Endothelial cell of hepatic sinusoid (primary cell): ENCODE measurements at regions not wholly inside any gene's neighbourhood (a gene's known extent, or its start where the extent isn't known, plus 50 kb on each side); places are given as distances from the start of the nearest gene placed in this dataset.
"Not testable (repeated sequence)": the region's sequence is repeated elsewhere in the genome, so short reads cannot be mapped to it uniquely, and the experiment has no call there.

Experiments used
- in situ Hi-C: cut with HindIII; loops from 2 replicates; pipeline ENCODE4 v1.10.0; 2017; ENCODE audit warnings: low sequenced_read_pairs

- in situ Hi-C loops, result no loop called here
Measured at GRCh38 chrX:116873671-116874070, 410.9 kb upstream of the CT83 start.

DNA sequence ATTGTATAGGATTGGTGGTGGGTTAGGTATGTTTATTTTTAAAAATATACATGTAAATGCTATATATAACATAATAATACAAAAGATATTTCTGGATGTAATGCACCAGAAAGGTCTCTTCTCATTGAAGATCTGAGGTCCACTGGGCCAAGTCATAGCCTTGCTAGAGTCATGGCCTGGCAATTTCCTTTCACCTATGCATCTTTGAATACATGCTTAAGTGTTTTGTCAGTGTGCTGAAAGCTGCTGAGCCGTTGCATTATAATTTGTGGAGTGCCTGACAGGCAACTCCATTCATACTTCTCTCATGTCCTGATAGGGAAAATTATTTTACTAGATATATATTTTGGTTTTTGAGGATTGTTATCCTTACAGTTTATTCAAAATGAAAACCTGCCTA is 410.2 kb upstream of the CT83 start:
- in situ Hi-C loops, result no loop called here

DNA sequence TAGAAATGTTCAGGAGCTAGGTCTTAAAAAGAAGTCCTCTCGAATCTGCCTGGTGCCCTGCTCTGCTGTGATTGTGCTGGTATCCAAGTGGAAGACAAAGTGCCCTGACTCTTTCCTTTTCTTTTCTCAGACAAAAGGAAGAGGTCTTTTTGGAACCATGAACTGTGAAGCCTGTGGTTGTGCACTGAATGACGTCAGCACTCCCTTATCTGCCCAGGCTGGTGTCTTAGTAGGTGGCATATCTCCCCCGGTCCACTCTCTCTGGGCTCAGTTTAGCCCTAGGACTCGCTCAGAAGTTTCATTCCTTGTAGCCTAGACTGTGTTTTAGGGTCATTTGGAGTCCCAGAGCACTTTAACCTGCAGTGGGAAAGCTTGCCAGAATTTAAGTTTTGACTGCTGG is 400.3 kb upstream of the CT83 start:
- in situ Hi-C loops, result no loop called here

DNA sequence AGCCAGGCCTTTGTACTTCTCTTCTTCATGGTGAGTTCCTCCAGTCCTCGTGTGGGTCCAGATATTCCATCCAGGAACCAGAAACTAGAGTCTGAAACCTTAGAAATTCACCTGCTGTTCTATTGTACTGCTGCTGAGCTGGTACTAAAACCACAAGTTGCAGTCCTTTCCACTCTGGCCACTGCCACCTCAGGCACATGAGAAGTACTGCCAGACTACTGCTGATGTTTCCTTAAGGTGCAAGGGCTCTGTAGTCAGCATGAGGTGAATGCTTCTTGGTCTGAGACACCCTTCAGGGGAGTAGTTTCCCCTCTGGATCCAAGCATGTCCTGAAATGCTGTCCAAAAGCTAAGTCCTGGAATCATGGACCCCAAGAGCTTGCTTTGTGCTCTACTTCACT is 399.6 kb upstream of the CT83 start:
- in situ Hi-C loops, result no loop called here

DNA sequence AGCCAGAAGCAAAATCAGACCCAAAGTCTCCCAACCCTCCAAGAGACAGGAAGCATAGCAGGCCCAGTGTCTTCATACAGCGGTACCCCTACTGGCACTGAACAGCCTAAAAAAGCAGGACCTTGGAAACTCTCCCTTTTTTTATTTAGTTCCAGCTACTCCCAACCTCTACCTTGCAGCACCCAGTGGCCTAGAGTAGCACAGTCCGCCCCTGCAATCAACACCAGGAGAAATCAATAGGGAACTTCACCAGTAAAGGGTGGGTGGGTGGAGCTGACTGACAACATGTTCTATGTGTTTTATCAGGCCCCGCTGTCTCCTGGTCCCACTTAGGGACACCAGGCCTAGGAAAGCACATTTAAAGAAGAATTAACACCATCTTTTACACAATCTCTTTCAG is 378.5 kb upstream of the CT83 start:
- in situ Hi-C loops, result no loop called here

GRCh38 chrX:116827063-116827462 is 364.3 kb upstream of the CT83 start:
- in situ Hi-C loops, result no loop called here

GRCh38 chrX:116824785-116825184 is 362.0 kb upstream of the CT83 start:
- in situ Hi-C loops, result no loop called here

DNA sequence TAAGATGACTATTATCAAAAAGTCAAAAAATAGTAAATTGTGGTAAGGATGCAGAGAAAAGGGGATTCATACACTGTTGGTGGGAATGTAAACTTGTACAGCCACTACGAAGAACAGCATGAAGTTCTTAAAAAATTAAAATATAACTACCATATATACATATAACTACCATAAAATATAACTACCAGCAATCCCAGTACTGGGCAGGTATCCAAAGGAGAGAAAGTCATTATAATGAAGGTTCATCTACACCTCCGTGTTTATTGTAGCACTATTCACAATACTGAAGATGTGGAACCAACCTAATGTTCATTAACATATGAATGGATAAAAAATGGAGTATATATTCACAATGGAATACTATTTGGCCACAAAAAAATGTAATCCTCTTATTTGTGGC is 360.9 kb upstream of the CT83 start:
- in situ Hi-C loops, result no loop called here

DNA sequence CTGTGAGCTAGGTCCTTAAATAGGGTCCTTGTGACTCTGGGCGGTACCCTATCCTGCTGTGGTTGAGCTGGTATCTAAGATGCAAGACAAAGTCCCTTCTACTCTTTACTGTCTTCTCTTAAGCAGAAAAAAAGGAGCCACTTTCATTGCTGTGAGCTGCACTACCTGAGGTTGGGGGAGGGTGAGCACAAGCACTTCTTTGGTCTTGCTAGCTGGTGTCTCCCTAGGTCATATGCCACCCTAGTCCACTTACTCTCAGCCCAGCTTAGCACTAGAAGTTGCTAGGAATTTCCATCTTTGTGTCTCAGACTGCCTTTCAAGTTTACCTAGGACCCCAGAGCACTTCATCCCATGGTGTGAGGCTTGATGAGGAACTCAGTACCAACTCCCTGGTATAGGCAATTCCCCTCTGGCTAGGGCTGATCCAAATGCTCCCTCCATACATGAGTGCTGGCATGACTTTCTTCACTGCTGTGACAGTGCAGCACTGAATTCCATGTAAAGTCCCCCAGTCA is 343.6 kb upstream of the CT83 start:
- in situ Hi-C loops, result no loop called here

- in situ Hi-C loops, result no loop called here
Measured at GRCh38 chrX:116801943-116802342, 339.2 kb upstream of the CT83 start.

DNA sequence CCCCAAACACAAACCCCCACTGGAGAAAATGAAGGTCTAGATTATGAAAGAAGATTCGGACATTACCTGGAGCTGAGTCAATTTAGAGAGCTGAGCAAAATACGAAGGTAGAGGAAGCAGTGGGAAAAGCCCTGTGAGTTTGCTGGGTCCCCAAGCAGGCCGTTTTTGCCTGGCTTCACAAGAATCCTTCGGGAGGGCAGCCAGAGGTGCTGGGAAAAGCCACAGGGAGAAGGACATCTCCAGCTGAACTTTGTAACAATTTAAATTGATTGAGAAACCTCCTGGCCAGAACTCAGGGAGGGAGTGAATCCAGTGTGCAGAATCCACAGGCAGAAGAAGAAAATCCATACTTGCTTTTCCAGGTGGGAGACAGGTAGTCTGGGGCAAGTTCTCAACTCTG is 319.1 kb upstream of the CT83 start:
- in situ Hi-C loops, result no loop called here

DNA sequence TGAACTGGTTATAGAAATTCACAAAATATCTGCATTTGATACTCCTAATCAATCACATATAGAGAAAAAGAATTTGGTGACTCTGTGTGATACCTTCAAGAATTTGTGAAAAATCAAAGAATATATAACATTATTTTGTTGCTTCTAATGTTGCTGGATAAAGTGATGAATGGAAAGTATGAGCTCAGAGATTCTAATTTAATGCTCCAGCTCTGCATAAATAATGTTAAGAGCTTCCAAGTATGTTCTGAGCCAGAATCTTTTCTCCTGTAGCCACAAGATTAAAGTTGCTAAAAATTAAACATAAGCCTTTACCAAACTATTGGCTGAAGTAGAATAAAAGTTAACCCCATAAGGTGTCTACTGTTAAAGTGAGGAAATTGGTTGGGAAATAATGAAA is 294.7 kb upstream of the CT83 start:
- in situ Hi-C loops, result no loop called here

- in situ Hi-C loops, result no loop called here
Measured at GRCh38 chrX:116756958-116757357, 294.2 kb upstream of the CT83 start.

DNA sequence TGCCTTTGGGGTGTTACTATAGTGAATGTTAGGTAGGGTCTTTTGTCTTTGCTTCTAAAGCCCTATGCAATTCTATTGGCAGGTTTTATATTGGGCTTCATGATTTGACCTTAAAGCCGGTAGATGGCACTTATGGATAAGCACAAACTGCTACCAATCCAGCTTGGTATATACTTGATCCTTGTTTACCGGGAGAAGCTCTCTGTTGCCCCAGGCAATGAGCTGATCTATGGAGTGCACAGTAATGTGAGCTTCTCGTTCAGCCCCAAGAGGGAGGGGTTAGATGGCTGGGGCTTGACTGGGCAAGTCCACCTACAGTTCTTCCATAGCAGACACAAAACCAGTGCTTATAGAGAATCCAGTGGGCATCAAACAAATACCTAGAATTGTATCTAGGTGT is 287.2 kb upstream of the CT83 start:
- in situ Hi-C loops, result no loop called here

GRCh38 chrX:116732214-116732613 is 269.4 kb upstream of the CT83 start:
- in situ Hi-C loops, result no loop called here

- in situ Hi-C loops, result no loop called here
Measured at GRCh38 chrX:116726806-116727205, 264.0 kb upstream of the CT83 start.

DNA sequence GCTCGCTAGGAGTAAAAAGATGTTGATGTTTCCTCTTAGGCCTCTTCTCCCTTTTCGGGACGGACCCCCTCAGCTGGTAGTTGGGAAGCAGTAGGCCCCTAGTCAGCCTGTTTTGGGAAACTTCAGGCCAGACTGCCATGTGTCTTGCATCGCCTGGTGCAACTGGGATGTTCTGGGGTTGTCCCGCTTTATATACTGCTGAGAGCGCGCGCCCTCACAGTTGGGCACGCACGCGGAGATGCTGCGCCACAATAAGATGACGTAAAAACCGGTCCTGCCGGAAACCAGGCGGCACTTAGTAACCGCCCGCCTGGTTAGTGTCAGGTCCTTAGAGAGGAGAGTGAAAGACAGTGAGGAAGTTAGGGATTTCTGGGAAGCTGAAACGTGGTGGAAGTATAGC is 231.3 kb upstream of the CT83 start:
- in situ Hi-C loops, result no loop called here

DNA sequence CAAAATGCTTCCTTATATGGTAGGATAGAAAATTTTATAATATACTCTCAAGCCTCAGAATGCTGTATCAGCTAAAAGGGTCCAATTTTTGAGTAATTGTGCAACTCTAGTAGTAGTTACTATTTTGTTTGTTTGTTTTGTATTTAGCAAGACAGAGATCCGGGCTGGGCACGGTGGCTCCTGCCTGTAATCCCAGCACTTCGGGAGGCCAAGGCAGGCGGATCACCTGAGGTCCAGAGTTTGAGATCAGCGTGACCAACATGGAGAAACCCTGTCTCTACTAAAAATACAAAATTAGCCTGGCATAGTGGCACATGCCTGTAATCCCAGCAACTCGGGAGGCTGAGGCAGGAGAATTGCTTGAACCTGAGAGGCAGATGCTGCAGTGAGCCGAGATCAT is 216.8 kb upstream of the CT83 start:
- in situ Hi-C loops, result not testable (repeated sequence)

- in situ Hi-C loops, result no loop called here
Measured at GRCh38 chrX:116667346-116668134, 204.8 kb upstream of the CT83 start.

- in situ Hi-C loops, result no loop called here
Measured at GRCh38 chrX:116657071-116657470, 194.3 kb upstream of the CT83 start.

GRCh38 chrX:116628464-116628863 is 165.7 kb upstream of the CT83 start:
- in situ Hi-C loops, result no loop called here

DNA sequence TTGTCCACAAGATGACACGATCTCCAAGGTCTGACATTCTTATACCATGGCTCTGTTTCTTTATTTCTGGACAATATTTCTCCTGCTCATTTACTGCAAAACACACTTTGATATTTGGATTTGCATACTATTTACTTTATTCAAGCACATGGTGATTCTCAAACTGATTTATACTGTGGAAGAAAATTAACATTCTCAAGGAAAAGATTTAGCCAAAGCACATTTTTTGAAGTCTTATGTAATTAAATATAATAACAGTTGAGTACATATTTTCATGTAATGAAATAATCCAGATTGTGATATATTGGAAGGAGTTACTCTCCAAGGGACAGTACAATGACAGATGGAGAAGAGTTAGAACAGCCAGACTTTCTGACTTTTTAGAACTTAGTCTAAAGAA is 155.8 kb upstream of the CT83 start:
- in situ Hi-C loops, result no loop called here

- in situ Hi-C loops, result no loop called here
Measured at GRCh38 chrX:116607776-116608175, 145.0 kb upstream of the CT83 start.
